Testis (tissue), 2 donors: ENCODE measurements at regions not wholly inside any gene's neighbourhood (a gene's known extent, or its start where the extent isn't known, plus 50 kb on each side); places are given as distances from the start of the nearest gene placed in this dataset.

Experiments
- DNase-seq: peaks from one replicate; pipeline ENCODE4 v3.0.0-alpha.2; 2019
- H3K27ac ChIP-seq, 2 donors: fragments of 200-600 bp; sonication (generic); one replicate each; pipeline ENCODE4 v1.5.1; 2019
- H3K27me3 ChIP-seq: fragments of 200-600 bp; sonication (generic); one replicate; pipeline ENCODE4 v1.5.1; 2019
- H3K36me3 ChIP-seq: fragments of 200-600 bp; sonication (generic); one replicate; pipeline ENCODE4 v1.5.1; 2017; ENCODE audit warnings: low read depth; ENCODE audit errors: missing control alignments
- H3K4me1 ChIP-seq: fragments of 200-600 bp; sonication (generic); one replicate; pipeline ENCODE4 v1.5.1; 2019
- H3K4me3 ChIP-seq, 2 donors: fragments of 200-600 bp; sonication (generic); one replicate each; pipeline ENCODE4 v1.5.1; 2017 to 2019
- H3K9me3 ChIP-seq: fragments of 200-600 bp; sonication (generic); one replicate; pipeline ENCODE4 v1.5.1; 2017
- POLR2A ChIP-seq: fragments of 450-650 bp; IDR thresholded peaks from one replicate; pipeline ENCODE4 v1.6.1; 2017; ENCODE audit warnings: antibody characterized with exemption, mild to moderate bottlenecking, moderate library complexity
- WGBS, 2 donors: methylation state at CpG; one replicate each; pipeline ENCODE4 v1.1.5; 2018; 5-methylcytosine and 5-hydroxymethylcytosine counted together
- intact Hi-C: fragments of 100-400 bp; cut with DNase I; formaldehyde crosslinking; loops from one replicate; pipeline ENCODE4 v1.15.1; 2023; ENCODE audit warnings: low total_unique reads
- TF ChIP-seq, protein P1 (sequence below), 3 experiments: fragments of 450-650 bp in 2 of 3; fragments of 200-600 bp in 1 of 3; sonication (generic) in 1 of 3; IDR thresholded peaks; one replicate each; pipeline ENCODE4 v1.5.1; 2016 to 2019; ENCODE audit warnings: antibody characterized with exemption in 3 of 3, mild to moderate bottlenecking in 2 of 3, moderate library complexity in 1 of 3

DNA sequence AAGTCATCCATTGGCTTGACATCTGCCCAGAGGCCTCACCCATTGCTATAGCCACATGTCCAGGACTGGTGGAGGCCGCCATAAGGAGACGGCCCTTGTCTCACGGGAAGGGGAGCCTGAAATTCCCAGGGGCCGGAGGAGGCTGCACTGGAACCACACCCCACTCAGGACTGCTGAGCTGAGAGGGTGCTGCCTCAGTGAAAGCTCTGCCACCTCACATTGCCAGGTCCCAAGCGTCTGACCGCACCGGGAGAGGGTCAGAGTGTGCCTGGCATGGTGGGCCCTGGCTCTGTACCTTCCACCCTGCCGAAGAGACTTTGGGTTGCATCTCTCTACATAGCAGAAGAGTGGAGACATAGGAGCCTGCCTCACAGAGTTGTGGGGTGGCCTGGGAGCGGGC, 134.1 kb upstream of the GLI2 start:
- TF ChIP-seq, protein P1, sequence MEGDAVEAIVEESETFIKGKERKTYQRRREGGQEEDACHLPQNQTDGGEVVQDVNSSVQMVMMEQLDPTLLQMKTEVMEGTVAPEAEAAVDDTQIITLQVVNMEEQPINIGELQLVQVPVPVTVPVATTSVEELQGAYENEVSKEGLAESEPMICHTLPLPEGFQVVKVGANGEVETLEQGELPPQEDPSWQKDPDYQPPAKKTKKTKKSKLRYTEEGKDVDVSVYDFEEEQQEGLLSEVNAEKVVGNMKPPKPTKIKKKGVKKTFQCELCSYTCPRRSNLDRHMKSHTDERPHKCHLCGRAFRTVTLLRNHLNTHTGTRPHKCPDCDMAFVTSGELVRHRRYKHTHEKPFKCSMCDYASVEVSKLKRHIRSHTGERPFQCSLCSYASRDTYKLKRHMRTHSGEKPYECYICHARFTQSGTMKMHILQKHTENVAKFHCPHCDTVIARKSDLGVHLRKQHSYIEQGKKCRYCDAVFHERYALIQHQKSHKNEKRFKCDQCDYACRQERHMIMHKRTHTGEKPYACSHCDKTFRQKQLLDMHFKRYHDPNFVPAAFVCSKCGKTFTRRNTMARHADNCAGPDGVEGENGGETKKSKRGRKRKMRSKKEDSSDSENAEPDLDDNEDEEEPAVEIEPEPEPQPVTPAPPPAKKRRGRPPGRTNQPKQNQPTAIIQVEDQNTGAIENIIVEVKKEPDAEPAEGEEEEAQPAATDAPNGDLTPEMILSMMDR (IDR thresholded peaks at IDR 0.05) = no peak
- no peak for TF ChIP-seq POLR2A
- H3K4me1 ChIP-seq = peaks cover 7% of the 10 kb centered on the region
- H3K36me3 ChIP-seq = no peaks in the 10 kb centered on the region
- intact Hi-C loops = no loop called here
- DNase-seq = no peak
- 75 to 94% methylated on average over 1 to 9 of the region's 9 CpGs for WGBS, 2 donors
- H3K27ac ChIP-seq = no peak overlapping the region
- no peaks in the 10 kb centered on the region for H3K27me3 ChIP-seq
- no peaks in the 10 kb centered on the region for H3K9me3 ChIP-seq
- no peak overlapping the region for H3K4me3 ChIP-seq

DNA sequence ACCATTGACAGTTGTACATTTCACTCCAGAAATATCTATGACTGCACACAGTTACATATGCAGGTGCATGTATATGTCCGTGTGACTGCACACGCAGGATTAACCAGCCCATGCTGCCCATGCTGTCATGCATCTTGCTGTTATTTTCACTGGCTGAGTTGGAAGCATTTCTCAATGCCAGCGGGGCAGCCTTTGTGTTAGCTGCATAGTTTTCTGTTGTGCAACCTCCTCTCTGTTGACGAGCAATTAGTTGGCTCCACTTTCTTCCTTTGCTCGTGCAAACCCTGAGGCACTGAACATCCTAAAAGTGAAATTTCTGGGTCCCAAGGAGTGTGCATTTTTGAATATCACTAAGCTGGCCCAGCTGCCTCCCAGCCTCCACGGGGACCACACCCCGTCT, 133.4 kb upstream of the GLI2 start:
- DNase-seq = no peak
- WGBS, 2 donors = 96% methylated on average over 7 of the region's 7 CpGs

DNA sequence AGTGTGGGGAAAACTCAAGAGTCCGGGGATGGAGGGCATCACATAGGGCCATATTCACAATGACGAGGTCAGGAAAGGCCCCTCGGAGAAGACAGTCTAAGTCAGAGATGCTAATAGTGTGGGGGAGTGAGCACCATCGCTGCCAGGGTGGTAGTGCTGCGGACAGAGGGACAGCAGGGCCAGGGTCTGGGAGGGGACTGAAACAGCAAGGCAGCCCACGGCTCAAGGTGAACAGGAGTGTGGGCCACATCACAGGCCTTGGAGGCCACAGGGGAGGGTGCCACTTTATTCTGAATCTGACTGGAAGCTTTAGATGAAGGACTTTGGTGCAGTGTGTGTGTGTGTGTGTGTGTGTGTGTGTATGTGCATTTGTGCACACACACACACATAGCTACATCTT, 130.9 kb upstream of the GLI2 start:
- intact Hi-C loops = no loop called here
- no peak for DNase-seq
- H3K4me1 ChIP-seq = no peaks in the 10 kb centered on the region
- H3K4me3 ChIP-seq = no peak overlapping the region
- TF ChIP-seq POLR2A = no peak
- TF ChIP-seq, protein P1 (IDR thresholded peaks at IDR 0.05) = no peak
- H3K36me3 ChIP-seq = no peaks in the 10 kb centered on the region
- H3K27me3 ChIP-seq = no peaks in the 10 kb centered on the region
- H3K9me3 ChIP-seq = no peaks in the 10 kb centered on the region
- H3K27ac ChIP-seq = no peak overlapping the region
- WGBS, 2 donors = 87 to 92% methylated on average over 6 of the region's 6 CpGs

More for the DNA sequence above, 133.4 kb upstream of the GLI2 start:
- TF ChIP-seq, protein P1 (IDR thresholded peaks at IDR 0.05) = no peak
- no peak for TF ChIP-seq POLR2A
- H3K9me3 ChIP-seq = no peaks in the 10 kb centered on the region
- intact Hi-C loops = no loop called here
- H3K27ac ChIP-seq = no peak overlapping the region
- no peaks in the 10 kb centered on the region for H3K27me3 ChIP-seq
- H3K4me1 ChIP-seq = peaks cover 4% of the 10 kb centered on the region
- no peaks in the 10 kb centered on the region for H3K36me3 ChIP-seq
- no peak overlapping the region for H3K4me3 ChIP-seq

DNA sequence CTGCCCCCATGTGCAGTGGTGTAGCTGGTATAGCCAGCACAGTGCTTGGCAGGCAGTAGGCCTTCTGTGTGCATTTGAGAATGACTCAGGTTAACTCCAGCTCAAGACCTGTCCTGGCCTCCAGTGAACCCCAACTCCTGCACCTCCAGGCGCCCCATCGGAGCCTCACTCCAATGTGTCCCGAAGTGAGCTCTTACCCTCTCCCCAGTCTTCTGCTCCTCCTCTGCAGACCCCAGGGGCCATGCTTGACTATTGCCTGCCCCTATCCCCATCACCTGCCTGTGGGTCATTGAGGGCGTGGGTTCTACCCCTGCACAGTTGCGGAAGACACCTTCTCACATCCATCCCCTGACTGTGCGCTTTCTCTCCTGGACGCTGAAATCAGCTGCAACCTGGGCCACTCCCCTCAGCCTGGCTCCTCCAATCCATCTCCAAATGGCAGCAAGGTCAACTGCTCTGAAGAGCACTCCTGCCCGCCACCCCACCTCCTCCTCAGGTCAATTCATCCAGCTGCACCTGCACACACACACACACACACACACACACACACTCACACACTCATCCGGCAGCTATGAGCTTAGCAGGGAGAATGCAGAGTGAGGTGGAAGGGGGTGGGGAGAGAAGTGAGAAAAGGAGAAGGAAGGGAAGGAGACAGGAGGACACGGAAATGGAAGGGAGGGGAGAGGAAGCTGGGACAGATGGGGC, 130.3 kb upstream of the GLI2 start:
- Histone ChIP-seq H3K4me3 (no peak overlapping the region), H3K4me1 (no peaks in the 10 kb centered on the region), H3K9me3 (no peaks in the 10 kb centered on the region), H3K27ac (no peak overlapping the region), H3K36me3 (no peaks in the 10 kb centered on the region), H3K27me3 (no peaks in the 10 kb centered on the region)
- intact Hi-C loops = no loop called here
- TF ChIP-seq POLR2A = no peak
- TF ChIP-seq, protein P1 (IDR thresholded peaks at IDR 0.05) = no peak
- DNase-seq = no peak
- WGBS, 2 donors = 83 to 85% methylated on average over 10 of the region's 10 CpGs

DNA sequence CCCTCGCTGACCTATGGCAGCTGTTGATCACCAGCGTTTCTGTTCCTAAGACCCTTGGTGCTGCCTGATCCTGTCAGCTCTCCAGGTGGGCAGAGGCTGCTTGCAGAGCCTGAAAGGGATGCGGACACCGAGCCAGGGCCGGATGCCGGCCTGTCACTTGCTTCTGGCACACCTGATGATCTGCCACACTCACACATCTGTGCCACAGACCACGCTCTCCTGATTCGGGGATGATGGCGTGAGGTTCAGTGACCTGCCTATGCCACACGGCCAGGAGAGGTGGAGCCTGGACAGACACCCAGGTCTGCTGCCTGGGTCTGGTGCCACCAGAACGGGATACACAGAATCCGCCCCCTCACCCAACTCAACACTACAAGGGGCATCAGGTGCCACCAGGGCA, 129.4 kb upstream of the GLI2 start:
- no peaks in the 10 kb centered on the region for H3K27me3 ChIP-seq
- no peak for TF ChIP-seq POLR2A
- TF ChIP-seq, protein P1 (IDR thresholded peaks at IDR 0.05) = no peak
- H3K36me3 ChIP-seq = no peaks in the 10 kb centered on the region
- DNase-seq = no peak
- H3K4me3 ChIP-seq = no peak overlapping the region
- H3K9me3 ChIP-seq = no peaks in the 10 kb centered on the region
- intact Hi-C loops = no loop called here
- WGBS, 2 donors = 89 to 93% methylated on average over 8 to 12 of the region's 12 CpGs
- H3K27ac ChIP-seq = no peak overlapping the region
- H3K4me1 ChIP-seq = no peaks in the 10 kb centered on the region
